C4-2B (cell line): ENCODE measurements at regions not wholly inside any gene's neighbourhood (a gene's known extent, or its start where the extent isn't known, plus 50 kb on each side); places are given as distances from the start of the nearest gene placed in this dataset.

Experiments
- ZFX ChIP-seq: fragments of 450-650 bp; IDR thresholded peaks from 2 replicates; pipeline ENCODE4 v1.6.1; 2017
- TF ChIP-seq, protein P1 (sequence below): fragments of 450-650 bp; conservative IDR thresholded peaks from 2 replicates; pipeline ENCODE4 v1.5.1; 2017; ENCODE audit warnings: mild to moderate bottlenecking

DNA sequence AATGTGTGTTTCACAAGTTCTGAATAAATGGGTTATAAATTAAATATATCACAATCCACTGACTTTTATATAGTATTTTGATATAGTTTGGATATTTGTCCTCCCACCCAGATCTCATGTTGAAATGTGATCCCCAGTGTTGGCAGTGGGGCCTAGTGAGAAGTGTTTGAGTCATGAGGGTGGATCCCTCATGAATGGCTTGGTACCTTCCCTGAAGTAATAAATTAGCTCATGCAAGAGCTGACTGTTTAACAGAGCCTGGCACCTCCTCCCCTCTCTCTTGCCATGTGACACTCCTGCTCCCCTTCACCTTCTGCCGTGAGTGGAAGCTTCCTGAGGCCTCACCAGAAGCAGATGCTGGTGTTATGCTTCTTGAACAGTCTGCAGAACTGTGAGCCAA is 127.9 kb upstream of the PALM2AKAP2 start:
- TF ChIP-seq ZFX, result no peak
- TF ChIP-seq, protein P1, sequence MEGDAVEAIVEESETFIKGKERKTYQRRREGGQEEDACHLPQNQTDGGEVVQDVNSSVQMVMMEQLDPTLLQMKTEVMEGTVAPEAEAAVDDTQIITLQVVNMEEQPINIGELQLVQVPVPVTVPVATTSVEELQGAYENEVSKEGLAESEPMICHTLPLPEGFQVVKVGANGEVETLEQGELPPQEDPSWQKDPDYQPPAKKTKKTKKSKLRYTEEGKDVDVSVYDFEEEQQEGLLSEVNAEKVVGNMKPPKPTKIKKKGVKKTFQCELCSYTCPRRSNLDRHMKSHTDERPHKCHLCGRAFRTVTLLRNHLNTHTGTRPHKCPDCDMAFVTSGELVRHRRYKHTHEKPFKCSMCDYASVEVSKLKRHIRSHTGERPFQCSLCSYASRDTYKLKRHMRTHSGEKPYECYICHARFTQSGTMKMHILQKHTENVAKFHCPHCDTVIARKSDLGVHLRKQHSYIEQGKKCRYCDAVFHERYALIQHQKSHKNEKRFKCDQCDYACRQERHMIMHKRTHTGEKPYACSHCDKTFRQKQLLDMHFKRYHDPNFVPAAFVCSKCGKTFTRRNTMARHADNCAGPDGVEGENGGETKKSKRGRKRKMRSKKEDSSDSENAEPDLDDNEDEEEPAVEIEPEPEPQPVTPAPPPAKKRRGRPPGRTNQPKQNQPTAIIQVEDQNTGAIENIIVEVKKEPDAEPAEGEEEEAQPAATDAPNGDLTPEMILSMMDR, result no peak
